ENCODE measurements at regions not wholly inside any gene's neighbourhood (a gene's known extent, or its start where the extent isn't known, plus 50 kb on each side); places are given as distances from the start of the nearest gene placed in this dataset.

GRCh38 chr11:69393178-69393832 lies 88.2 kb upstream of the LINC01488 start:
- DNase-seq (ENCODE audit: low read depth): no peak

DNA sequence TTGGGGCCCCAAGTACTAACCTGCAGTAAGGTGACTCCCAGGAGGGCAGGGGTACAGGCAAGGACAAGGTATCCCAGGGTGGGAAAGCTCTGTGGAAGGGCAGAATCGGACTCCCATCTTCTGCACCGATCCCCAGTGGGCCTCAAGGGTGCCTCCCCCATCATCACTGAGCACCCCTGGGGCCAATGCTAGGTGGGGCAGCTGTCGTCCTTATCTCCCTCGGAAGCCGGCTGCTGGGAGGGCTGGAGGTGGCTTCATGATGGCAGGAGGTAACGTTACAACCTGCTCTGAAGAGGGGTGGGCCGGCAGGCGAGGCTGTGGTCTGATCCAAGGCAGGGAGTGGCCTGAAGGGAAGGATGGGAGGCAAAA lies 87.6 kb upstream of the LINC01488 start:
- no peak for DNase-seq (ENCODE audit: low read depth)

DNA sequence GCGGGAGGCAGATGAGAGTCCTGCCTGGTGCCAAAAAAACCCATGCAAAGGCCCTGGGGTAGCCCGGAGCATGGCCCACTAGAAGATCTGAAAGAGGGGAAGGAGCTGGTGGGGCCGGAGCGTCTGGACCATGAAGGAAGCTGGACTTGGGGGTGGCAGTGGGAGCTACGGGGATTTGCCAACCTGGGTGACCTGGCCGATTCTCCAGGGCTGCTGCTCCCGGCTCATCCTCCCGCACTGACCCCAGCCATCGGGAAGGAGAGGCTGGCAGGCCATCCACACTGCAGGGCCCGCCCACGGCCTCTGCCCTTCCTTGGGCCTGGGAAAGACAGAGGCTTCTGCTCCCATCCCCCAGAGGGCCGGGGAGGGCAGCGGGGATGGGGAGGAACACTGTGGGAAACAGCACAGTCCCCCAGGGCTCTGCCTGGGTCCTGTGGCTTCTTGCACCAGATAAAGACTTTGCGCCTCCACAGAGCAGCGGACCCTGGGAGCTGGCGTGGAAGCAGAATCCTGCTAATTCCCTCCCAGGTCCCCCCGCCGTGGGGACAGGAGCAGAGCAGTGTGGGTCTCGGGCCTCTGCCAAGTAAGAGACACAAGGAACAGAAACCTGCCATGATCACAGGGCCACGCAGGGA lies 87.1 kb upstream of the LINC01488 start:
- no peak for DNase-seq (ENCODE audit: low read depth)

DNA sequence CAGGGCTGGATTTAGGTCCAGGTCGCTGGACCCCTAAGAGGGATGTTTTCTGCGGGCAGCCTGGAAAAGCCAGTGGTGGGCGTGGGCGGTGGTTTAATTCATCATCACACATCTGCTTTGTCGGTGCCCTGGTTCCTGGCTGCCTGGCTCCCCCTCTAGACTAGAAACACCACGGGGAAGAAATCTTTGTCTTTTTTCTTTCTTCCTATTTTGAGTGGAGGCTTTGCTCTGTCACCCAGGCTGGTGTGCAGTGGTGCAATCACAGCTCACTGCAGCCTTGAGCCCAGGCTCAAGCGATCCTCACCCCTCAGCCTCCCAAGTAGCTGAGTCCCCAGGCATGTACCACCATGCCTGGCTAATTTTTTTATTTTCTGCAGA lies 86.6 kb upstream of the LINC01488 start:
- no peak for DNase-seq (ENCODE audit: low read depth)

DNA sequence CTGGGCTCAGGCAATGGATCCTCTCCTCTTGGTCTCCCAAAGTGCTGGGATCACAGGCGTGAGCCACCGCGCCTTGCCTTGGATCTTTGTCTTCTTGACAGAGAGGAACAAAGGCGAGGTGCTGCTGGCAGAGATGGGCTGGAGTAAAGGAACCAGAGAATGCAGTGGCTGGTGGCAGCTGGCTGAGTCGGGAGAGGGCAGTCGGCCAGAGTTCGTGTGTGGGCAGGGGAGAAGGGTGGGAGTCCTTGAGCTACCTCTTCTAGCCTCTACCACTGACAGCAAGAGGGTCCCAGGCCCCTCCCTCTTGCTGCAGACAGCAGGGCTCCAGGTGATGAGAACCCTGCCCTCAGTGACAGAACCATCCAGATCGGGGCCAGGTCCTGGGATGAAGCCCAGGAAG lies 86.2 kb upstream of the LINC01488 start:
- no peak for DNase-seq (ENCODE audit: low read depth)

DNA sequence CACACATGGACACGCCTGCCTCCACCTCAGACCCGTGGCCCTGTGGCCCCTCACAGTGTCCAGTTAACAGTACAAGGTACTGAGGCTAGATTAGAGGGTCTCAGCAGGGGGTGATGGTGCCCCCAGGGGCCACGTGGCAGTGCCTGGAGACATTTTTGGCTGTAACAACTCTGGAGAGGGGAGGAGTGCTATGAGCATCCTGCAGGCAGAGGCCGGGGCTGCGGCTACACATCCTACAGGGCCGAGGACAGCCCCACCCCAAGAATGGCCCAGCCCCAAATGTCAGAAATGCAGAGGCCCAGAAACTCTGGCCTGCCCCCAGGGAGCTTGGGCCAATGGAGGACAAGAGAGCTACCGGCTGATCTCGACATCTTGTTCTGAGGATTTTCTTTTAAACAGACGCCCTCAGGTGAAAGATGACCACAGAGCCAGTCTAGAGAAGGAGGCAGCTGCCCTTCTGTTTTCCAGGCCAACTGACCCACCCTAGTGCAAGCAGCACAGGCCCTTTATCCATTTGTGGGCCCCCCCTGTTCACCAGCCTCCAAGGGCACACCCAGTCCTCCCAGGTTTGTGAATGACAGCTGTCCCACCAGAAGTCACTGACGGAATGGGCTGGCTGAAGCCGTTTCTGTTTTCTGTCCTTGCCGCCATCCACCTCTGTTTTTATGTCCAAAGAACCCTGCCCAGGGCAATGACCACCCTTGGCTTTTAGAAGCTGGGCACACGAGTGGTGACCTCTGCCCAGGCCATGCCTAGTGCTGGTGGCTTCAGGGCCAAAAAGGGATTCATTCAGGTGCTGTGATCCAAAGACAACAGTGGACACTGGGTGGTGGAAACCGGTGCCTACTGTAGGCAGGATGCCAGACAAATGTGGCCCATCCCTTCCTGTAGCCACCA lies 85.2 kb upstream of the LINC01488 start:
- no peak for DNase-seq (ENCODE audit: low read depth)

GRCh38 chr11:69396948-69397307 lies 84.5 kb upstream of the LINC01488 start:
- DNase-seq (ENCODE audit: low read depth): no peak

- peak; percentile 52 for DNase-seq (ENCODE audit: low read depth)
Observed at GRCh38 chr11:69397732-69398131, 83.7 kb upstream of the LINC01488 start.

- DNase-seq (ENCODE audit: low read depth): peak; percentile 70
Observed at GRCh38 chr11:69398529-69399492, 82.7 kb upstream of the LINC01488 start.

DNA sequence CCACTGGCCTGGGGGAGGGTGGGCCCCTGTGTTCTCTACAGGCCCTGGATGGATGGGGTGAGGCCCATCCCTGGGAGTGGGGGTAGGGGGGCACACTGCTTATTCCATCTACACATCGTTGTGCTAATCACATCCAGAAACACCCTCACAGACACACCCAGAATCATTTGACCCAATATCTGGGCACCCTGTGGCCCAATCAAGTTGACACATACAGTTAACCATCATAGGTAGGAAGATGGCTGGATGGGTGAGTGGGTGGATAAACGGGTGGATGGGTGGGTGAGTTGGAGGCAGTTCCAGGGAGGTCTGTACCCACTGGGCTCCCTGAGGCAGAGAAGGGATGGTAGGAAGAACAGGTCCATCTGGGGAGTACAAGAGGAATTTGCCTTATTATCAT lies 81.3 kb upstream of the LINC01488 start:
- no peak for DNase-seq (ENCODE audit: low read depth)

DNA sequence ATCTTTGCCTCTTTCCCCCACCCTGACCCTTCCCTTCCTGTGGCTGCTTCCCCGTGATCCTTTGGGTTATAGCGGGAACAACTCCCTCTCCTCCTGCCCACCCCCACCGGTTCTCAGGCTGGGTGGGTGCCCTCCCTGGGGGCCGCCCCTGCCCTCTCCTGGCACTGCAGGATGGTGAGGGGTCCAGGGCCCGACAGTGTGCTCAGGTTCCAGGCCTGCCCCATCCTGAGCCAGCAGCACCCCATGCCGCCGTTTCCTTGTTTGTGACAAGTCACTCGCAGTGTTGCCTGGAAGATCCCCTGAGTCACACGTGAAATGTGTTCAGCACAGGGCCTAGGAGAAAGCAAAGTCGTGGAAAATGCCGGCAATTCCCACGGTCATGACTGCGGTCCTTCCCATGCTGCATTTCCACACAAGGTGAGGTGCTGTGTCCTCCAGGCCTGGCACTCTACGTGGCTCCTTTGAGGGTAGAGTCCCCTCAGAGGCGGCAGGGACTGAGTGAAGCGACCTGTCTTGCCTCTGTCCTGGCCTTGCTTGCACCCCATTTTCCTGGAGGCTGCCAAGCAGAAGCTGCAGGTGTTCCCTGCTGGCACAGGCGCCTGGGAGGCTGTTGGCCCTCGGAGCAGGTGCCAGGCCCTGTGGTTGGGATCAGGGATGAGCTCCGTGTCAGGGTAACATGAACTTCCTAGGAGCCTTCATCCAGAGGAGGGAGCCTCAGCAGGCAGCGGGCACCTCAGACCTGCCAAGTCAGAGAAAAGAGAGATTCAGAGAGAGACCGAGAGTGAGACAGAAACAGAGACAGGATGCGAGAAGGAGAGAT lies 80.5 kb upstream of the LINC01488 start:
- DNase-seq (ENCODE audit: low read depth): no peak

DNA sequence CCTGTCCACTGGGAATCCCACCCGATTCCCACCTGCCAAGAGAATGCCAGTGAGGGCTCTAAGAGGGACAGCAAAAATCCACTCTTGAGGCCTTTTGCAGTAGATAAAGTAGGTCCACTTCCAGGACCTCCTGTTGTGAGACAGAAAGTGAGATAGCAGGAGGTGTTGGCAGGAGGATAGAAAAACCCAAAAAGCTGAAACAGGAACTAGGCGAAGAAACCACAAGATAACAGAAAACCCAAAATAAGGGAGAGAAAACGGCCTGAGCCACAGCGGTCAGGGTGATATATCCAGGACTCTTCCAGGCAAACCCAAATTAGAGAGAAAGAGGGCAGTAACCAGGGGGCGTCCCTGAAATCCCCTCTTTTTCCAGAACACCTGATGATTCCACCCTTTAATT lies 79.7 kb upstream of the LINC01488 start:
- no peak for DNase-seq (ENCODE audit: low read depth)

GRCh38 chr11:69402251-69402887 lies 79.1 kb upstream of the LINC01488 start:
- no peak for DNase-seq (ENCODE audit: low read depth)

GRCh38 chr11:69403556-69404215 lies 77.8 kb upstream of the LINC01488 start:
- DNase-seq (ENCODE audit: low read depth): peak; percentile 85

- no peak for DNase-seq (ENCODE audit: low read depth)
Observed at GRCh38 chr11:69406060-69406459, 75.4 kb upstream of the LINC01488 start.

DNA sequence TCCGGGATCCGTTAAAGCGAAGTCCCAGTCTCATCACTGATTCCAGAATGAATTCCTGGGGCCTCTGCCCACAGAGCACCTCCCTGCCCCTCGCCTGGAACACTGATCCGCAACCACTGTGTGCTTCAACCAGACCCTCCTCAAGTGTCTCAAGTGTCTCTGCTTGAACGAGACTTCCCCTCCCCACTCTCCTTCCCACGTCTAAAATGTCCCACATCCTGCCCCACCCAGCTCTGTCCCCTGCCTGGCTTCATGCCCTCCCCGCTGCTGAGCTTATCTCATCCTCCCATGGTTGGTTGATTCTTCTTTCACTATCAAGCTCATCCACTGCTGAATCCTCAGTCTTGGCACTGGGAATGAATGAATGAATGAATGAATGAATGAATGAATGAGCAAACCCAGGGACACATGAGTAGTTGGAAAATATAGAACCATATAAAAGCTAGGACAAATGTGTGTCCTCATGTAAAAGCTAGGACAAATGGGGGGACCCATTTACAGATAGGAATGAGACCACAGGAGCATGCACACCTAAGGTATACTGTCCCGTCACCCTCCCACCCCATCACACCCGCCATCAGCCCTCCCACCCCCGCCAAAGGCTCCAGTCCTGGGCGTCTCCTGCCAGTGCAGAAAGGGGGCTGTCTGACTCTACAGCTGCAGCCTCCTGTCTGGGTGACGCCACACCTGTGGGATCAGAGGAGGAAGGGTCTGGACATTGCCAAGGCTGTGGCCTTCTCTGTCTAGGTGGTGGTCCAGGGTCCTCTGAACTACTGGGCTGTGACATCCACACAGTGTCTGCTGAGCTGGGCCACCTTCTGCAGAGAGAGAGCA lies 71.4 kb upstream of the LINC01488 start:
- no peak for DNase-seq (ENCODE audit: low read depth)

DNA sequence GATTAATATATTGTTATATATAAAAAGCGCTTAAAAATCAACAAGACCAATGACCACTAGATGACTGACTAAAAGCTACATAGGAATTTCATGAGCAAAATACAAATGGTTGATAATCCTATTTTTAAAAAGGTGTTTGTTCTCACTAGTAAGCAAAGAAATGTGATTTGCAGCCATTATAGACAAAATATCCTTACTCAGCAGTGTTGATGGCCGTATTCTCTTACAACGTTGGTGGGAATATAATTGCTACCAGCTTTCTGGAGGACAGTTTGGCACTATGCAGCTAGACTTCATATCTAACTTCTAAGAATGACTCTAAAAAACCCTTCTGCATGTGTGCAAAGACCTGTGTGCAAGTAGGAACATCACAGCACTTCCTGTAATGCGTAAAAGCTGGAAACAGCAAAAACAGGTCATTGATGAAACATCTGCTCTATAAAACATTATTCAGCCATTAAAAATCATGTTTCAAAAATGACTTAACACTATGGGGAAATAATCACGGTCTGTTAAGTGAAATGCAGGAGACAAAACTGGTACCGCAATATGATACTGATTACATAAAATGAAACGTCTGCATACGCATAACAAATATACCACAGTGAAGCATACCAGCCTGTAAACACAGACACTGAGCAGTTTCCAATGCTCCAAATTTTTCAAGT lies 70.1 kb upstream of the LINC01488 start:
- DNase-seq (ENCODE audit: low read depth): peak; percentile 38

DNA sequence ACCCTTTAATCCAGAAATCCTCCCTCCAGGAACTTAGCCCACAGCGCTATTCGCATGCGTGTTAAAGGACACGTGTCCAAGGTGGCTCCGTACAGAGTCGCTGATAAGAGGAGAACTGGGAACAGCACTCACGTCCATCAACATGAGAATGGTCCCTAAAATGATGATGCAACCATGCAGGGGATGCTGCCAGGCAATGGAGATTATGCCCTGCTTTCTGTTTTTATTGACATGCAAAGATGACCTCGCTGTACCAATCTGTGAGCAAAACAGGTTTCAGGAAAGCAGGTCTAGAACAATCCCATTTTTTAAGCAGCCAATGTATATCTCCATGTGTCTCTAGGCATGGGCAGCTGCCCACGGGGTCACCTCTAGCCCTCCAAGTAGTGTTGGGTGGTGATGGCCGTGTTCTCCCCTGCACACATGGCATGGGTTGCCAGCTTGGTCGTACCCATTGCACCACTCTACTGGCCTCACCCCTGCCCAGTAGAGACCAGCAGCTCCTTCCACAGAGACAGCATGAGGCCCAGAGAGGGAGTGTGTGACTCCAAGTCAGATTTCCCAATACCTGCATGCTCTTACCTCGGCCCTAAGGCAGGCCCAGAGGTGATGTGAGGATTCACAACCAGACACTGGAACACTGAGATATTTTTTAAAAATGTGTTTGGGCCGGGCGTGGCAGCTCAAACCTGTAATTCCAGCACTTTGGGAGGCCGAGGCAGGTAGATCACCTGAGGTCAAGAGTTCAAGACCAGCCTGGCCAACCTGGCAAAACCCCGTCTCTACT lies 68.3 kb upstream of the LINC01488 start:
- DNase-seq (ENCODE audit: low read depth): no peak

Measured in EH (cell line).